ENCODE measurements at regions not wholly inside any gene's neighbourhood (a gene's known extent, or its start where the extent isn't known, plus 50 kb on each side); places are given as distances from the start of the nearest gene placed in this dataset.

DNA sequence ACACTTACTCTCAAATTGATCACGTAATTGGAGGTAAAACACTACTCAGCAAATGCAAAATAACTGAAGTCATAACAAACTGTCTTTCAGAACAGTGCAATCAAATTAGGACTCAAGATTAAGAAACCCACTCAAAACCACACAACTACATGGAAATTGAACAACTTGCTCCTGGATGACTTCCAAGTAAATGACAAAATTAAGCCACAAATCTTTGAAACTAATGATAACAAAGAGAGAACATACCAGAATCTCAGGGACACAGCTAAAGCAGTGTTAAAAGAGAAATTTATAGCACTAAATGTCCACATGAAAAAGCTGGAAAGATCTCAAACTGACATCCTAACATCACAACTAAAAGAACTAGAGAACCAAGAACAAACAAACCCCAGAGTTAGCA lies 540.5 kb upstream of the CDH18 start:
- no peak for TF ChIP-seq POLR2A (IDR thresholded peaks at IDR 0.05)
- TF ChIP-seq, protein P1, sequence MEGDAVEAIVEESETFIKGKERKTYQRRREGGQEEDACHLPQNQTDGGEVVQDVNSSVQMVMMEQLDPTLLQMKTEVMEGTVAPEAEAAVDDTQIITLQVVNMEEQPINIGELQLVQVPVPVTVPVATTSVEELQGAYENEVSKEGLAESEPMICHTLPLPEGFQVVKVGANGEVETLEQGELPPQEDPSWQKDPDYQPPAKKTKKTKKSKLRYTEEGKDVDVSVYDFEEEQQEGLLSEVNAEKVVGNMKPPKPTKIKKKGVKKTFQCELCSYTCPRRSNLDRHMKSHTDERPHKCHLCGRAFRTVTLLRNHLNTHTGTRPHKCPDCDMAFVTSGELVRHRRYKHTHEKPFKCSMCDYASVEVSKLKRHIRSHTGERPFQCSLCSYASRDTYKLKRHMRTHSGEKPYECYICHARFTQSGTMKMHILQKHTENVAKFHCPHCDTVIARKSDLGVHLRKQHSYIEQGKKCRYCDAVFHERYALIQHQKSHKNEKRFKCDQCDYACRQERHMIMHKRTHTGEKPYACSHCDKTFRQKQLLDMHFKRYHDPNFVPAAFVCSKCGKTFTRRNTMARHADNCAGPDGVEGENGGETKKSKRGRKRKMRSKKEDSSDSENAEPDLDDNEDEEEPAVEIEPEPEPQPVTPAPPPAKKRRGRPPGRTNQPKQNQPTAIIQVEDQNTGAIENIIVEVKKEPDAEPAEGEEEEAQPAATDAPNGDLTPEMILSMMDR (IDR thresholded peaks at IDR 0.05), result no peak
- TF ChIP-seq EP300 (IDR thresholded peaks at IDR 0.05; ENCODE audit: low read depth), result no peak
- no peak for TF ChIP-seq POLR2AphosphoS5 (IDR thresholded peaks at IDR 0.05)

All from transverse colon (tissue), 4 donors.